GM20431 (cell line): ENCODE measurements at regions not wholly inside any gene's neighbourhood (a gene's known extent, or its start where the extent isn't known, plus 50 kb on each side); places are given as distances from the start of the nearest gene placed in this dataset.

Experiments used
- in situ Hi-C: fragments of 300-500 bp; cut with MseI, MboI; formaldehyde crosslinking; loops from one replicate; pipeline ENCODE4 v1.15.0; 2020; ENCODE audit warnings: low sequenced_read_pairs; ENCODE audit not compliant: unreplicated experiment

GRCh38 chr17:12357600-12357999, 308.1 kb upstream of the MYOCD start:
- in situ Hi-C loops, result no loop called here

GRCh38 chr17:12358477-12358876, 307.2 kb upstream of the MYOCD start:
- in situ Hi-C loops, result no loop called here

DNA sequence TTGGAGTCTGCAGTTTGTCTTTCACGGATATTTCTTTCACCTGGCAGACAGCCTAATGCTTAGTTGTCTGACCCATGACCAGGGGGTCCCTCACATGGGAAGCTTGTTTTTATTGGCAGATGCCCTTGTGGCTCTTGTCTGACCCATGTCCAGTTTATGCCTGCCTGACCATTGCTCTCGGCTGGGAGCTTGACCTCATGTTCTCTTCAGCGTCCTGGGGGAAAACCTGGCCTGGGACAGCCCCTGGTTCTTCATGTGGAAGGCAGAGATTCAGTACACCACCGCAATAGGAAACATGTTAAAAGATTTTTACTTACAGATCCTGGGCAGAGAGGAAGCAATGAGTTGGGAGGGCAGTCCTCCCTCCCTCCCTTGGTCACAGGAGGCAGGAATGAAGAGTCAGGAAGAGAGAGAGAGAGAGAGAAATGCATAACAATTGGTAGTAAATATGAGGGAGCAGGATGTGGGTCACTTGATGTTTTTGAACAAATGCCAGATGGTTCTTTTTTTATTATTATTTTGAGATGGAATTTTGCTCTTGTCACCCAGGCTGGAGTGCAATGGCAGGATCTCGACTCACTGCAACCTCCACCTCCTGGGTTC, 302.7 kb upstream of the MYOCD start:
- in situ Hi-C loops, result no loop called here

- in situ Hi-C loops, result no loop called here
These were observed 299.9 kb upstream of the MYOCD start for GRCh38 chr17:12365805-12366204.

DNA sequence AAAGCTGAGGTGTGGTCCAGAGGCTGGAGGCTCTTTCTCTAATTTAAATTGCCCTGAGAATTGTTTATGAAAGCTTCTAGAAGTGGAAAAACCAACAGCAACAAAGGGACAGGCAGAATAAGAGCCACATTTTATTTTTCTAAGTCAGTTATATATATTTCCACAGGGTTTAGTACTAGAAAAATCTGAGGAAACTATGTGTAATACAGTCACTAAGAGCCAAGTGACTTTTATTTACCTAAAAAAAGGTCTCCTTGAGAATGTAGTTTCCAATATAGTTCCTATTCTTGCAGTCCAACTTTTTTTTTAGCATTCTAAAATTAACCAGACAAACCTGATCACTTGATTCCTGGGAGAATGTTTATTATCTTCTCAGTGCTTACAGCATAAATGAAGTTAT, 296.6 kb upstream of the MYOCD start:
- in situ Hi-C loops, result no loop called here

GRCh38 chr17:12376276-12376675, 289.4 kb upstream of the MYOCD start:
- in situ Hi-C loops, result no loop called here

DNA sequence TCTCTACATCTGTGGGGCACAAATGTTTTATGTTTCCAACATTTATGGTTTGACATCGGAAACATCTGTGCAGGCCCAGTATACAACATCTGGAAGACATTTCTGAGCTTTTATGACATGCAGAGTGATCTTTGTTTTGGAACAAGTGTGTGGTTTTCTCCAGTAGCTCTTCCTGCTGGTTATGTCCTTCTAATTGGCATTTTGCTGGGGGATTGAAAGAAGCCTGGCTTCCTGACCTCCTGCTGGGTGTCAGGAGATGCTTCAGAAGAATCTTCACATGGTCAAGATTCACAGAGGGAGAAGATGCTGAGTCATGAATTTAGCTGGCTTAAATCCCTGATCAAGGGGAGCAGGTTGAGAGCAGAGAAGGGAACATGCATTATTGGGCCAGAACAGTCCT, 279.5 kb upstream of the MYOCD start:
- in situ Hi-C loops, result no loop called here

DNA sequence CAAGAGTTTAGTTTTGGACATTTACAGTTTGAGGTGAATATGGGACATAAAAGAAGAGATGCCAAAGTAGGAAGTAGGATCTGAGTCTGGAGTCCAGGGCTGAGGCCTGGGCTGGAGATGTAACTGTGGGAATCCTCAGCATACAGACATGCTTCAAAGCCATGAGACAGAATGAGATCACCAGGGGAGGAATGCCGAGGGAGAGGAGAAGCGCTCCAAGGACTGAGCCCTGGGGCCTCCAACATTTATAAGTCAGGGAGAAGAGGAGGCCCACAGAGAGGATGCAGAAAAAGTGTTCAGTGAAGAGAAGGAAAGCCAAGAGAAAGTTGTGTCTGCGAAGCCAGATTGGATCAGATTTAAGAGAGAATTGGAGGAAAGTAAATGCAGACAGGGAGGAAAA, 277.5 kb upstream of the MYOCD start:
- in situ Hi-C loops, result no loop called here

- in situ Hi-C loops, result no loop called here
These were observed 276.3 kb upstream of the MYOCD start for GRCh38 chr17:12389421-12389820.

DNA sequence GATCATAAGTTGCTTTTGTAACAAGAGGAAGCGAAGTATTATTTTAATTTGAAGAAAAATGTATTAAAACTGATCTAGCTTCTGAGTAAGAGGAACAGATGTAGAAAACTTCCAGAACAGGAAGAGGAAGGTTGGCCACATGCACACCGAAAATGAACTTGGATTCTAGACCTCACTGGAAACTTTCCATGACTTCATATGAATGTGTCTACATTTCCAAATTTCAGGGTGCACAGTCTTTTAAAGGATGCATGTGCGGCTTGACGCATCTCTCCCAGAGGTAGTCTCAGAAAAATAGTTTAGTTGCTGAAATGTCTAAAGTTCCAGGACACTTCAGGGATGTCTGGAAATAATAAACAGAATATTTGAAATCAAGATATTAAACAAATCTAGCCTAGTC, 275.1 kb upstream of the MYOCD start:
- in situ Hi-C loops, result no loop called here

DNA sequence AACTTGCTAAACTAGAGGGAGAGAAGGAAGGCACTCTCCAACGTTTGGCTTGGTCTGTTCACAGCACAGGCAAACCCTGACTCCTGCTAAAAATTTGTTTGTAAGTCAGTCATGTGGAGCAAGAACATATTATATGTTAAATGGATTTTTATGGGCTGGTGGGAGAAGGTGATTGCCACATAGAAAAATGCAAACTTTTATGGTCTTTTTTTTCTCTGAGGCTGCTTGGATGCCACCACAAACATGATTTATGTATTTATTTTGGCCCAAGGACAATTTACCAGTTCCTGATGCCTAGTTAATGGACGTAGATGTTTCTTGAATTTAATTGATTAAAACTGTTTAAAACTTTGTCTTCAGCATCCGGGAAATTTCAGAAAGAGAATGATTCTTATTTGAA, 274.2 kb upstream of the MYOCD start:
- in situ Hi-C loops, result no loop called here

DNA sequence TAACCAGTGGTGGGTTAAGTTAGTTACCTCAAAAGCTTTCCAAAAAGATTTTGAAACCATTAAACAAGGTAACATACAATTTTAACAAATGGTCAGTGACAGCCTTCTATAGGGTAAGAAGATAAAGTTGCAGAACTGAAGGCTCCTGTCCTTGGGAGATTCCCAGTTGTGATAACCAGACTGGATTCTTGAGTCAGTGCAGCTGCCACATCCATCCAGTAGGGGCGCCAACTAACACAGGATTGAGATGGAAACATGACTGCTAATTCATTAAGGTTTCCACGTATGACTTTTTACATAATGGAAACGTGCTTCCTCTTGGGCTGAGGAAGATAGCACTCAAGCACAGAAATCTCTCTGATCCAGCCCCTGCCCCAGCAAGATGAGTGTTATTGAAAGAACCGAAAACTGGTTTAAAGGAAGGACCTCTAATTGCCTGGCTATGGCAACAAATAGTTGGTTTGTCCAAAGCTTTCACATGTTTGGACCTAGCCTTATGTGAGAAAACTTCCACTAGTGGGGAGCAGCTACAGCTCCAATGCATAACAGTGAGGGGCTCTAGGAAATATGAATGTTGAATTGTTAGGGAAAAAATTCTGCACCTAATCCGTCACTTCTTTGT, 269.8 kb upstream of the MYOCD start:
- in situ Hi-C loops, result no loop called here

DNA sequence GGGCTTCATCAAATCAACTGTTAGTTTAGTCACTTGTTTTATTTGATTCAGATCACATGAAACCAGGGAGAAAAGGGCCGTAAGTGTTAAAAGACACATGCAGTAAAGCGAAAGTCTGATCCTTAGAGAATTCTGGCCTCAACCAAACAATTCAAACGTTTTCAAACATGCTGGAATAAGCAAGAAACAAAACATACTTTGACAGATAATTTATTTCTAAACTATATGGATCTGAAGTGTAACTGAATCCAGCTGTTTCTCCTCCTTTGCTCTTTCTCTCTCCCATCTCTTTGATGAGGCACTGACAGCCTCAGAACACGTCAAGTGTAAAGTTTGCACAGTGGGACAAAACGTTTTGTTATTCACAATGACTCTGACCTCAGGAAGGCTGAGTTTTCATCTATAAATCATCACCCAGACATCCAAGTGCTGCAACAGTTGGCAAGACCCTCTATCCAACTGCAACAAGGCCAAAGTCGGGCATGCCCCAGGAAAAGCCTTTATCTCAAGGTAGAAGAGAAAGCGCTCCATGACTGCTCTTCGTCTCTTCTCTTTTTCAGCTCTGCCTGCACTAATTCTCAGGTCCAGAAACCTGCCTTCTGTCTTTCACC, 267.1 kb upstream of the MYOCD start:
- in situ Hi-C loops, result no loop called here

DNA sequence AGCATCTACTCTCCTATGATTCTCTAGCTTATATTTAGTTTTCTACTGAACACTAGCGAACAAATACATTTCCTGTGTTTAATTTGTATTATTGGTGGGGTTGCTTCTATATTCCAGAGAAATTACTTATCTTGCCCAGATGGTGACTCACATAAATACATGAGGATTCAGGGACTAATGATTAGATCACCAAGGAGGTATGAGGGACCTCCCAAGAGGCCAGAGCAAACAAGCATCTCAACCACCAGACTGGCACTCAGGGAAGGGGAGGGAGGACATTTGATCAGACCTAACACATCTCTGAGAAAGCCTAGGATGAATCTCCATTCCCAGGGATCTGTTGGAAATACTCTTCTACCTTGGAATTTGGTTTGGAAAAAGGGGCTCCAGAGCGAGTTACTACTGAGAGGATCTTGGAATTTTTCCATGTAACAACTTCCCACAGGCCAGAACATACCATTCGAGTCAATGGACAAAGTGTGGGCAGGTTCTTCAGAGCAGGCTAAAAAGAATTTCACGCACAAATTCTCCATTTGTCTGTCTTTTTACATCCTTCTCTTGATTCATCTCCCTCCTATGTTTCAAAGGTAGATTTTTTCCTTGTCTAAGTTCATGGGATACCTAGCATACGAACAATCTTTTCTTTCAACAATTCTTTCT, 262.6 kb upstream of the MYOCD start:
- in situ Hi-C loops, result no loop called here

- in situ Hi-C loops, result no loop called here
These were observed 261.8 kb upstream of the MYOCD start for GRCh38 chr17:12403881-12404398.

GRCh38 chr17:12406623-12407215, 259.0 kb upstream of the MYOCD start:
- in situ Hi-C loops, result no loop called here

DNA sequence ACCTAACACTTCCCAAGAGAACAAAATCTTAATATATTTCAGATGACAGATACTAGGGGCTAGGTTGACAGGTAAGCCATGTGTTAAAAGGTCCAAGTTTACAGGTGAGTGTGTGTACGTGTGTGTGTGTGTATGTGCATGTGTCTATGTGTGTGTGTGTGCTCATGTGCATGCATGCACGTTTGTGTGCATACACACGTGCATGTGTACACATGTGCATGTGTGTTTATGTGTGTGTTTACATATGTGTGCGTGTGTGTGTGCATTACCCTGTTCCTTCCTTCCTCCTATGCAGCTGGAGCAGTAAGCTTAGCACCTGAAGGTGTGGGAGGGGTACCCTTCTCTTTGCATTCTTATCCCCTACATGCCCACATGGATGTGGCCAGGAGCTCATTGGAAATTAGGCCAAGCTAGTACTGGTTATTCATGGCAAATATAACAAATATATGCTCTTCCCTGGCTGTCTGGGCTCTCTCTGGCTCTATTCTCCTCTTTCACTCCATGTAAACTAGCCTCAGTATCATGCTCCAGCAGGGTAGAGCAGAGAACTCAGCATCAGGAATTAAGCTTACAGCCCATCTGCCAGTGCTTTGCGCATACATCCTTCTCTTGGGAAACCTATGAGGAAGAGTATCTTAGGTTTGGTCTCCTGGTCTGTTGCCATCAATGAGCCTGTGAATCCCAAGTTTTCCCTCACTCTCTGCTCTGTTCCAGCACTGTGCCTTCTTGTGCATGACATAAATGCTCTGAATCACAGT, 258.0 kb upstream of the MYOCD start:
- in situ Hi-C loops, result no loop called here

- in situ Hi-C loops, result no loop called here
These were observed 256.6 kb upstream of the MYOCD start for GRCh38 chr17:12409082-12409481.

DNA sequence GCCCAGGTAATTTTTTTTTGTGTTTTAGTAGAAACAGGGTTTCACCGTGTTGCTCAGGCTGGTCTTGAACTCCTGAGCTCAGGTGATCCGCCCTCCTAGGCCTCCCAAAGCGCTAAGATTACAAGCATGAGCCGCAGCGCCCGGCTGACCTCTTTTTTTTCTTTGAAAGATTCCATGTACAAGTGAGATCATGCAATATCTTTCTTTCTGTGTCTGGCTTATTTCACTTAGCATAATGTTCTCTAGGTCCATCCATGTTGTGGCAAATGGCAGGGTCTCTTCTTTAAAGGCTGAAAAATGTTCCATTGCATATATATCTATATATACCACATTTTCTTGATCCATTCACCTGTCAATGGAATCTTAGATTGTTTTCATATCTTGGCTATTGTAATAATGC, 255.0 kb upstream of the MYOCD start:
- in situ Hi-C loops, result no loop called here

DNA sequence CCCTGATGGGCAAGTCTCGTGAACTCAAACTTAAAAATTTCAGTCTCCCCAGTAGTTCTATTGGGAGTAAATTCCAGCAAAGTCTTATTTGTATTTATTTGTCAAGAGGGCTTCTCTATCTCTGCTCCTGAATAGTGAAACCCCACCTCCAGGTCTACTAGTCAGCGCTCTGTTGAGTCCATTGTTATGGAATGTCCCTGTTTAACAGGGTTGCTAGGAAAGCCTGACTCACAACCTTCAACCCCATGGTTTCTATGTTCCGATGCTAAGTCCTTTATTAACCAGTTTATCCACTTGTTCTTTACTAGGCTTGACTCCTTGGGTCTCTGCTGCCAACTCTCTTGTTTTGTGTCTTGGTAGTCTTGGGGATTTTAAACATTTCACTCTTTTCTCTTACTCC, 250.7 kb upstream of the MYOCD start:
- in situ Hi-C loops, result no loop called here
